ENCODE measurements at regions not wholly inside any gene's neighbourhood (a gene's known extent, or its start where the extent isn't known, plus 50 kb on each side); places are given as distances from the start of the nearest gene placed in this dataset.

DNA sequence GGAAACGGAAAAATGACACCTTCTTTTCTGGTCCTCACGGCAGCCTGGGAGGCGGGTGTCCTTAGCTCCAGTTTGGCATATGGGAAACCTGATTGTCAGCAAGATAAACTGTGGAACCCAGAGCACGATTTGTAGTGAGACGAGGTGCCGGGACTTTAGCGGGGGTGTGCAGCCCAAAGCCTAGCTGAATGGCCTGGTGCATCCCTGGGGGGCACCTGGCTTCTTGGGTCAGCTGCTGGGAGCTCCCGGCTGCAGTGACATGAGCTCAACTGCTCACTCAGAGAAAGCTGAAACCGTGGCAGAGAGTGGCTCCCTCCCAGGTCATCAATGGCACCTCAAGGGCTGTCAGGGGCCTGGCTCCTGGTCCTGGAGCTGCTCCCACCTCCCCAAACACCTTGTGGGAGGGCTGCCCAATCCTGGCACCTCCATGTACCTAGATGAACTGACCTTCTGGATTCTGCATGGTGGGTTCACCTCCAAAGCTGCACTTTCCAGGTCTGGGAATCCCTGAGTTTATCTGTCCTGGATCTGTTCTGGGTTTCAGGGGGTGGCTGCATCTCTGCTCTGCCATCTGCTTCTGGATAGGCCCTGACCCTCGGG lies 260.5 kb downstream of the MATN1 start:
- no peak for DNase-seq (ENCODE audit: low spot score)
- Histone ChIP-seq H3K27me3 (ENCODE audit: control insufficient read depth in 1 of 2, insufficient read depth in 2 of 2, low read length in 2 of 2) (peaks cover 0 to 7% of the 10 kb centered on the region in 2 experiments; a peak in 1 of 5 replicates), H3K4me2 (ENCODE audit: low read depth, low read length) (no peak overlapping the region), H3K9ac (ENCODE audit: insufficient read depth, low read depth, low read length) (no peak overlapping the region), H3K4me3 (replicated peaks in 1 of 3; ENCODE audit: insufficient read depth in 1 of 3, low read depth in 2 of 3, low read length in 3 of 3) (no peak overlapping the region), H3K9me3 (ENCODE audit: low read length) (no peaks in the 10 kb centered on the region), H3K4me1 (ENCODE audit: insufficient read depth, low read length) (no peaks in the 10 kb centered on the region), H3K27ac (ENCODE audit: extremely low read length, insufficient read depth, low read length) (no peak overlapping the region), H2AFZ (ENCODE audit: low read length) (no peak overlapping the region), H4K20me1 (ENCODE audit: insufficient read depth, low read length) (no peaks in the 10 kb centered on the region), H3K36me3 (replicated peaks in 1 of 2; ENCODE audit: control insufficient read depth in 1 of 2, insufficient read depth in 2 of 2, low read length in 2 of 2) (no peaks in the 10 kb centered on the region), H3K79me2 (ENCODE audit: insufficient read depth, low read length) (no peaks in the 10 kb centered on the region)
- in situ Hi-C loops (cut with HindIII; ENCODE audit: extremely low pct_ligation_motif_present, low pct_unique_long_range_greater_than_20kb), result no loop called here
- WGBS (ENCODE audit: low lambda C conversion rate), result 18% methylated on average over 4 of the region's 10 CpGs
- CTCF ChIA-PET (ENCODE audit: low intra/inter-chr PET ratio, low total read pairs), result no interaction called here
- BruUV-seq (replicated peaks), result no TSS peak
- no peak for TF ChIP-seq CENPT (CRISPR knock-in tag; IDR thresholded peaks at IDR 0.05; ENCODE audit: low read depth)
- TF ChIP-seq, protein P1, sequence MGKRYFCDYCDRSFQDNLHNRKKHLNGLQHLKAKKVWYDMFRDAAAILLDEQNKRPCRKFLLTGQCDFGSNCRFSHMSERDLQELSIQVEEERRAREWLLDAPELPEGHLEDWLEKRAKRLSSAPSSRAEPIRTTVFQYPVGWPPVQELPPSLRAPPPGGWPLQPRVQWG (CRISPR knock-in tag; IDR thresholded peaks at IDR 0.05; ENCODE audit: borderline replicate concordance, low read depth), result no peak
- TF ChIP-seq, protein P2, sequence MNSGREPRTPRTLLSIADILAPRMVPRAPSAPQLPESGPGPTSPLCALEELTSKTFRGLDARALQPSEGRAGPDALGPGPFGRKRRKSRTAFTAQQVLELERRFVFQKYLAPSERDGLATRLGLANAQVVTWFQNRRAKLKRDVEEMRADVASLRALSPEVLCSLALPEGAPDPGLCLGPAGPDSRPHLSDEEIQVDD (CRISPR knock-in tag; IDR thresholded peaks at IDR 0.05; ENCODE audit: borderline replicate concordance), result no peak
- TF ChIP-seq POLR2A (IDR thresholded peaks at IDR 0.05; ENCODE audit: insufficient read depth in 1 of 2, low read depth in 2 of 2, low read length in 2 of 2), result no peak
- TF ChIP-seq, protein P3, sequence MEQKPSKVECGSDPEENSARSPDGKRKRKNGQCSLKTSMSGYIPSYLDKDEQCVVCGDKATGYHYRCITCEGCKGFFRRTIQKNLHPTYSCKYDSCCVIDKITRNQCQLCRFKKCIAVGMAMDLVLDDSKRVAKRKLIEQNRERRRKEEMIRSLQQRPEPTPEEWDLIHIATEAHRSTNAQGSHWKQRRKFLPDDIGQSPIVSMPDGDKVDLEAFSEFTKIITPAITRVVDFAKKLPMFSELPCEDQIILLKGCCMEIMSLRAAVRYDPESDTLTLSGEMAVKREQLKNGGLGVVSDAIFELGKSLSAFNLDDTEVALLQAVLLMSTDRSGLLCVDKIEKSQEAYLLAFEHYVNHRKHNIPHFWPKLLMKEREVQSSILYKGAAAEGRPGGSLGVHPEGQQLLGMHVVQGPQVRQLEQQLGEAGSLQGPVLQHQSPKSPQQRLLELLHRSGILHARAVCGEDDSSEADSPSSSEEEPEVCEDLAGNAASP (CRISPR knock-in tag; IDR thresholded peaks at IDR 0.05; ENCODE audit: borderline replicate concordance), result no peak
- no peak for TF ChIP-seq TEAD3 (CRISPR knock-in tag; optimal IDR thresholded peaks at IDR 0.05; ENCODE audit: borderline replicate concordance)
- TF ChIP-seq PAWR (CRISPR knock-in tag; IDR thresholded peaks at IDR 0.05; ENCODE audit: borderline replicate concordance), result no peak
- TF ChIP-seq ZSCAN30 (CRISPR knock-in tag; IDR thresholded peaks at IDR 0.05), result no peak
- no peak for TF ChIP-seq SOX6 (IDR thresholded peaks at IDR 0.05)
- TF ChIP-seq SOX6 (CRISPR knock-in tag; IDR thresholded peaks at IDR 0.05), result no peak
- TF ChIP-seq, protein P4, sequence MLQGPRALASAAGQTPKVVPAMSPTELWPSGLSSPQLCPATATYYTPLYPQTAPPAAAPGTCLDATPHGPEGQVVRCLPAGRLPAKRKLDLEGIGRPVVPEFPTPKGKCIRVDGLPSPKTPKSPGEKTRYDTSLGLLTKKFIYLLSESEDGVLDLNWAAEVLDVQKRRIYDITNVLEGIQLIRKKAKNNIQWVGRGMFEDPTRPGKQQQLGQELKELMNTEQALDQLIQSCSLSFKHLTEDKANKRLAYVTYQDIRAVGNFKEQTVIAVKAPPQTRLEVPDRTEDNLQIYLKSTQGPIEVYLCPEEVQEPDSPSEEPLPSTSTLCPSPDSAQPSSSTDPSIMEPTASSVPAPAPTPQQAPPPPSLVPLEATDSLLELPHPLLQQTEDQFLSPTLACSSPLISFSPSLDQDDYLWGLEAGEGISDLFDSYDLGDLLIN (CRISPR knock-in tag; IDR thresholded peaks at IDR 0.05; ENCODE audit: borderline replicate concordance), result no peak
- TF ChIP-seq HIVEP1 (CRISPR knock-in tag; IDR thresholded peaks at IDR 0.05), result no peak
- TF ChIP-seq, protein P5, sequence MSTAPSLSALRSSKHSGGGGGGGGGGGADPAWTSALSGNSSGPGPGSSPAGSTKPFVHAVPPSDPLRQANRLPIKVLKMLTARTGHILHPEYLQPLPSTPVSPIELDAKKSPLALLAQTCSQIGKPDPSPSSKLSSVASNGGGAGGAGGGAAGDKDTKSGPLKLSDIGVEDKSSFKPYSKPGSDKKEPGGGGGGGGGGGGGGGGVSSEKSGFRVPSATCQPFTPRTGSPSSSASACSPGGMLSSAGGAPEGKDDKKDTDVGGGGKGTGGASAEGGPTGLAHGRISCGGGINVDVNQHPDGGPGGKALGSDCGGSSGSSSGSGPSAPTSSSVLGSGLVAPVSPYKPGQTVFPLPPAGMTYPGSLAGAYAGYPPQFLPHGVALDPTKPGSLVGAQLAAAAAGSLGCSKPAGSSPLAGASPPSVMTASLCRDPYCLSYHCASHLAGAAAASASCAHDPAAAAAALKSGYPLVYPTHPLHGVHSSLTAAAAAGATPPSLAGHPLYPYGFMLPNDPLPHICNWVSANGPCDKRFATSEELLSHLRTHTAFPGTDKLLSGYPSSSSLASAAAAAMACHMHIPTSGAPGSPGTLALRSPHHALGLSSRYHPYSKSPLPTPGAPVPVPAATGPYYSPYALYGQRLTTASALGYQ (CRISPR knock-in tag; IDR thresholded peaks at IDR 0.05), result no peak
- no peak for TF ChIP-seq RBAK (CRISPR knock-in tag; IDR thresholded peaks at IDR 0.05)
- TF ChIP-seq, protein P6, sequence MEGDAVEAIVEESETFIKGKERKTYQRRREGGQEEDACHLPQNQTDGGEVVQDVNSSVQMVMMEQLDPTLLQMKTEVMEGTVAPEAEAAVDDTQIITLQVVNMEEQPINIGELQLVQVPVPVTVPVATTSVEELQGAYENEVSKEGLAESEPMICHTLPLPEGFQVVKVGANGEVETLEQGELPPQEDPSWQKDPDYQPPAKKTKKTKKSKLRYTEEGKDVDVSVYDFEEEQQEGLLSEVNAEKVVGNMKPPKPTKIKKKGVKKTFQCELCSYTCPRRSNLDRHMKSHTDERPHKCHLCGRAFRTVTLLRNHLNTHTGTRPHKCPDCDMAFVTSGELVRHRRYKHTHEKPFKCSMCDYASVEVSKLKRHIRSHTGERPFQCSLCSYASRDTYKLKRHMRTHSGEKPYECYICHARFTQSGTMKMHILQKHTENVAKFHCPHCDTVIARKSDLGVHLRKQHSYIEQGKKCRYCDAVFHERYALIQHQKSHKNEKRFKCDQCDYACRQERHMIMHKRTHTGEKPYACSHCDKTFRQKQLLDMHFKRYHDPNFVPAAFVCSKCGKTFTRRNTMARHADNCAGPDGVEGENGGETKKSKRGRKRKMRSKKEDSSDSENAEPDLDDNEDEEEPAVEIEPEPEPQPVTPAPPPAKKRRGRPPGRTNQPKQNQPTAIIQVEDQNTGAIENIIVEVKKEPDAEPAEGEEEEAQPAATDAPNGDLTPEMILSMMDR (CRISPR knock-in tag; IDR thresholded peaks at IDR 0.05), result no peak
- no peak for TF ChIP-seq PHF8 (CRISPR knock-in tag; IDR thresholded peaks at IDR 0.05)
- no peak for FAIRE-seq
- intact Hi-C loops (cut with micrococcal nuclease; ENCODE audit: unreplicated experiment), result no loop called here
- no peak for ATAC-seq
- POLR2A ChIA-PET, result no interaction called here
